A673 (cell line): ENCODE measurements at regions not wholly inside any gene's neighbourhood (a gene's known extent, or its start where the extent isn't known, plus 50 kb on each side); places are given as distances from the start of the nearest gene placed in this dataset.
"Not testable (repeated sequence)": the region's sequence is repeated elsewhere in the genome, so short reads cannot be mapped to it uniquely, and the experiment has no call there.

ENCODE experiments used
- BruUV-seq: library from RNA; stranded (reverse); fragments of 400-500 nt; replicated peaks from 2 replicates; lab custom pipeline; 2021; lab: Mats Ljungman, UMichigan
- CTCF ChIA-PET: fragments of 300-600 bp; sonication (Branson Sonifier 250); formaldehyde crosslinking; loops from one replicate; lab custom pipeline; 2022; ENCODE audit warnings: antibody characterized with exemption; lab: Charles Lee
- POLR2A ChIA-PET: fragments of 300-600 bp; sonication (Branson Sonifier 250); formaldehyde crosslinking; loops from one replicate; lab custom pipeline; 2022; ENCODE audit warnings: antibody characterized with exemption; ENCODE audit not compliant: low non-redundant PET; lab: Charles Lee
- DNase-seq: peaks from one replicate; pipeline ENCODE4 v3.0.0-alpha.2; 2015; ENCODE audit warnings: low spot score
- H3K27ac ChIP-seq: fragments of 200-600 bp; sonication (generic); 2 replicates; pipeline ENCODE4 v1.5.1; 2016; ENCODE audit warnings: mixed run types, low read depth, mild to moderate bottlenecking, mixed read lengths, antibody characterized with exemption, low read length; ENCODE audit not compliant: poor library complexity, severe bottlenecking
- H3K27me3 ChIP-seq: fragments of 200-600 bp; sonication (generic); replicated peaks from 2 replicates; pipeline ENCODE4 v1.6.1; 2017; ENCODE audit warnings: mixed run types, low read depth, mild to moderate bottlenecking, mixed read lengths, antibody characterized with exemption, low read length; ENCODE audit not compliant: insufficient read depth, poor library complexity
- H3K36me3 ChIP-seq: fragments of 200-600 bp; sonication (generic); 2 replicates; pipeline ENCODE4 v1.6.1; 2016; ENCODE audit warnings: mixed run types, mild to moderate bottlenecking, mixed read lengths, antibody characterized with exemption, low read length; ENCODE audit not compliant: insufficient read depth, poor library complexity, severe bottlenecking
- H3K4me1 ChIP-seq: fragments of 200-600 bp; sonication (generic); 2 replicates; pipeline ENCODE4 v1.6.1; 2017; ENCODE audit warnings: mixed run types, mild to moderate bottlenecking, mixed read lengths, antibody characterized with exemption, low read length; ENCODE audit not compliant: insufficient read depth, poor library complexity, severe bottlenecking
- H3K4me3 ChIP-seq: fragments of 200-600 bp; sonication (generic); 2 replicates; pipeline ENCODE4 v1.5.1; 2016; ENCODE audit warnings: low read depth, mixed run types, mild to moderate bottlenecking, mixed read lengths, low read length; ENCODE audit not compliant: poor library complexity, severe bottlenecking
- H3K9me3 ChIP-seq: fragments of 200-600 bp; sonication (generic); 2 replicates; pipeline ENCODE4 v1.6.1; 2016; ENCODE audit warnings: mixed run types, low read depth, mild to moderate bottlenecking, mixed read lengths, antibody characterized with exemption, low read length; ENCODE audit not compliant: poor library complexity, severe bottlenecking
- CTCF ChIP-seq: fragments of 300-800, 200-600 bp; sonication (generic); conservative IDR thresholded peaks from 2 replicates; pipeline ENCODE4 v1.5.1; 2017; ENCODE audit warnings: low read depth, mild to moderate bottlenecking, antibody characterized with exemption, low read length, moderate library complexity, mixed read lengths
- EZH2 ChIP-seq: fragments of 200-600 bp; sonication (generic); IDR thresholded peaks from 2 replicates; pipeline ENCODE4 v1.6.1; 2017; ENCODE audit warnings: borderline replicate concordance, low read depth, mild to moderate bottlenecking, mixed read lengths, antibody characterized with exemption, low read length; ENCODE audit not compliant: poor library complexity, severe bottlenecking
- intact Hi-C: fragments of 100-400 bp; cut with micrococcal nuclease; formaldehyde crosslinking; loops from one replicate; pipeline ENCODE4 v1.10.0; 2022; ENCODE audit not compliant: unreplicated experiment

GRCh38 chr12:75692876-75693275 is 181.5 kb upstream of the KRR1 start:
- H3K4me3 ChIP-seq = no peak overlapping the region
- no peaks in the 10 kb centered on the region for H3K9me3 ChIP-seq
- DNase-seq = no peak
- BruUV-seq = no TSS peak
- intact Hi-C loops = no loop called here
- H3K27me3 ChIP-seq = no peaks in the 10 kb centered on the region
- ChIA-PET CTCF (no interaction called here), POLR2A (no interaction called here)
- no peaks in the 10 kb centered on the region for H3K4me1 ChIP-seq
- no peak for TF ChIP-seq CTCF
- TF ChIP-seq EZH2 = no peak
- H3K36me3 ChIP-seq = no peaks in the 10 kb centered on the region
- H3K27ac ChIP-seq = no peak overlapping the region

- no peak for TF ChIP-seq CTCF
- no peak for TF ChIP-seq EZH2
- intact Hi-C loops = no loop called here
- H3K4me1 ChIP-seq = peaks cover 4% of the 10 kb centered on the region
- H3K4me3 ChIP-seq = no peak overlapping the region
- no peak overlapping the region for H3K27ac ChIP-seq
- ChIA-PET POLR2A (no interaction called here), CTCF (no interaction called here)
- DNase-seq = no peak
- H3K27me3 ChIP-seq = no peaks in the 10 kb centered on the region
- H3K9me3 ChIP-seq = no peaks in the 10 kb centered on the region
- BruUV-seq = no TSS peak
- H3K36me3 ChIP-seq = no peaks in the 10 kb centered on the region
Measured at GRCh38 chr12:75690296-75690955, 179.0 kb upstream of the KRR1 start.

- CTCF ChIA-PET, BruUV-seq, H3K27me3 ChIP-seq, H3K27ac ChIP-seq, POLR2A ChIA-PET, intact Hi-C loops, H3K4me3 ChIP-seq, H3K36me3 ChIP-seq, H3K9me3 ChIP-seq: not testable (repeated sequence)
- peaks cover 13% of the 10 kb centered on the region for H3K4me1 ChIP-seq
- peak; percentile 54 for DNase-seq
Measured at GRCh38 chr12:75686233-75686632, 174.8 kb upstream of the KRR1 start.

GRCh38 chr12:75685617-75686225 is 174.3 kb upstream of the KRR1 start:
- TF ChIP-seq EZH2 = no peak
- no TSS peak for BruUV-seq
- CTCF ChIA-PET = no interaction called here
- H3K9me3 ChIP-seq = no peaks in the 10 kb centered on the region
- H3K27me3 ChIP-seq = no peaks in the 10 kb centered on the region
- H3K27ac ChIP-seq = no peak overlapping the region
- H3K36me3 ChIP-seq = no peaks in the 10 kb centered on the region
- peak; percentile 70 for DNase-seq
- peaks cover 13% of the 10 kb centered on the region for H3K4me1 ChIP-seq
- H3K4me3 ChIP-seq = no peak overlapping the region
- intact Hi-C loops = no loop called here
- POLR2A ChIA-PET = no interaction called here
